ENCODE measurements at regions not wholly inside any gene's neighbourhood (a gene's known extent, or its start where the extent isn't known, plus 50 kb on each side); places are given as distances from the start of the nearest gene placed in this dataset.

- Histone ChIP-seq H3K79me2 (no peaks in the 10 kb centered on the region), H3K4me1 (ENCODE audit: insufficient read depth) (no peaks in the 10 kb centered on the region), H3K4me2 (no peak overlapping the region)
Measured at GRCh38 chr13:63614874-63615612, 2199.4 kb upstream of the PCDH20 start.

GRCh38 chr13:63607153-63607552, 2191.5 kb upstream of the PCDH20 start:
- no peaks in the 10 kb centered on the region for H3K27me3 ChIP-seq
- H4K20me1 ChIP-seq (ENCODE audit: insufficient read depth, poor library complexity, severe bottlenecking): no peaks in the 10 kb centered on the region
- no peak for DNase-seq (ENCODE audit: low spot score)
- no peak overlapping the region for H3K27ac ChIP-seq
- H3K4me3 ChIP-seq: no peak overlapping the region
- no peak overlapping the region for H3K4me2 ChIP-seq
- no peaks in the 10 kb centered on the region for H3K9me2 ChIP-seq (replicated peaks; ENCODE audit: insufficient read depth)
- no peaks in the 10 kb centered on the region for H3K9me3 ChIP-seq (ENCODE audit: low read depth)
- WGBS (ENCODE audit: low lambda C conversion rate, missing lambda C conversion rate): 96% methylated on average over 1 of the region's 1 CpG
- H3K4me1 ChIP-seq (ENCODE audit: insufficient read depth): no peaks in the 10 kb centered on the region
- H3K79me2 ChIP-seq: no peaks in the 10 kb centered on the region
- H3K36me3 ChIP-seq (replicated peaks; ENCODE audit: insufficient read depth, low read depth): no peaks in the 10 kb centered on the region
- TF ChIP-seq EZH2 (IDR thresholded peaks at IDR 0.05; ENCODE audit: borderline replicate concordance): no peak
- no peak overlapping the region for H2AFZ ChIP-seq

More at GRCh38 chr13:63614874-63615612, 2199.4 kb upstream of the PCDH20 start:
- TF ChIP-seq EZH2 (IDR thresholded peaks at IDR 0.05; ENCODE audit: borderline replicate concordance) (no peak), EZH2phosphoT487 (IDR thresholded peaks at IDR 0.05; ENCODE audit: low read depth, severe bottlenecking, unreplicated experiment) (no peak)
- TF ChIP-seq, protein P1, sequence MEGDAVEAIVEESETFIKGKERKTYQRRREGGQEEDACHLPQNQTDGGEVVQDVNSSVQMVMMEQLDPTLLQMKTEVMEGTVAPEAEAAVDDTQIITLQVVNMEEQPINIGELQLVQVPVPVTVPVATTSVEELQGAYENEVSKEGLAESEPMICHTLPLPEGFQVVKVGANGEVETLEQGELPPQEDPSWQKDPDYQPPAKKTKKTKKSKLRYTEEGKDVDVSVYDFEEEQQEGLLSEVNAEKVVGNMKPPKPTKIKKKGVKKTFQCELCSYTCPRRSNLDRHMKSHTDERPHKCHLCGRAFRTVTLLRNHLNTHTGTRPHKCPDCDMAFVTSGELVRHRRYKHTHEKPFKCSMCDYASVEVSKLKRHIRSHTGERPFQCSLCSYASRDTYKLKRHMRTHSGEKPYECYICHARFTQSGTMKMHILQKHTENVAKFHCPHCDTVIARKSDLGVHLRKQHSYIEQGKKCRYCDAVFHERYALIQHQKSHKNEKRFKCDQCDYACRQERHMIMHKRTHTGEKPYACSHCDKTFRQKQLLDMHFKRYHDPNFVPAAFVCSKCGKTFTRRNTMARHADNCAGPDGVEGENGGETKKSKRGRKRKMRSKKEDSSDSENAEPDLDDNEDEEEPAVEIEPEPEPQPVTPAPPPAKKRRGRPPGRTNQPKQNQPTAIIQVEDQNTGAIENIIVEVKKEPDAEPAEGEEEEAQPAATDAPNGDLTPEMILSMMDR (IDR thresholded peaks at IDR 0.05; ENCODE audit: poor library complexity): no peak
- H3K9me2 ChIP-seq (replicated peaks; ENCODE audit: insufficient read depth): no peaks in the 10 kb centered on the region
- H3K27me3 ChIP-seq: no peaks in the 10 kb centered on the region
- no peak overlapping the region for H3K27ac ChIP-seq
- H3K9me3 ChIP-seq (ENCODE audit: low read depth): no peaks in the 10 kb centered on the region
- DNase-seq (ENCODE audit: low spot score): no peak
- WGBS (ENCODE audit: low lambda C conversion rate, missing lambda C conversion rate): 63% methylated on average over 5 of the region's 5 CpGs
- H2AFZ ChIP-seq: no peak overlapping the region
- H3K4me3 ChIP-seq: no peak overlapping the region
- H4K20me1 ChIP-seq (ENCODE audit: insufficient read depth, poor library complexity, severe bottlenecking): no peaks in the 10 kb centered on the region
- H3K36me3 ChIP-seq (replicated peaks; ENCODE audit: insufficient read depth, low read depth): no peaks in the 10 kb centered on the region

DNA sequence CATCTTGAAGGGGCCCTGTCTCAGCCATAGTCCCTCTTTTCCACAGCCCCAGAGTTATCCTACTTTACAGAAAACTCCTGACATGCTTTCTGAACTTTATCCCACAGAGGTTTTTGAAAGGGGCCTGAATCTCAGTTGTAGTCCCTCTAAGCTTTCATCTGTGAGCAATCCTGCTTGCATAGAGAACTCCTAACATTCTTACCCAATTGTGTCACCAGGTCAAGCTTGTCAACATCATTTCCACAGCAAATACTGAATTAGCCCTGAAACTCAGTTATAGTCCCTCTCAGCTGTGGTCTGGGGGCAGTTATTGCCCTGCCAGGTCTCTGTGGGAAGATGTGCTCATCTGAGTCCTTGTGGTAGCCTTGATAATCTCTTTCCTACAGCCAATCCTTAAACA, 2190.3 kb upstream of the PCDH20 start:
- H3K9me3 ChIP-seq (ENCODE audit: low read depth): no peaks in the 10 kb centered on the region
- H3K4me3 ChIP-seq: no peak overlapping the region
- H3K9me2 ChIP-seq (replicated peaks; ENCODE audit: insufficient read depth): no peaks in the 10 kb centered on the region
- H3K4me1 ChIP-seq (ENCODE audit: insufficient read depth): no peaks in the 10 kb centered on the region
- H3K27me3 ChIP-seq: no peaks in the 10 kb centered on the region
- H3K79me2 ChIP-seq: no peaks in the 10 kb centered on the region
- H4K20me1 ChIP-seq (ENCODE audit: insufficient read depth, poor library complexity, severe bottlenecking): no peaks in the 10 kb centered on the region
- no peak for DNase-seq (ENCODE audit: low spot score)
- H3K36me3 ChIP-seq (replicated peaks; ENCODE audit: insufficient read depth, low read depth): no peaks in the 10 kb centered on the region
- H2AFZ ChIP-seq: no peak overlapping the region
- TF ChIP-seq, protein P1 (IDR thresholded peaks at IDR 0.05; ENCODE audit: poor library complexity): no peak
- TF ChIP-seq EZH2 (IDR thresholded peaks at IDR 0.05; ENCODE audit: borderline replicate concordance): no peak
- TF ChIP-seq EZH2phosphoT487 (IDR thresholded peaks at IDR 0.05; ENCODE audit: low read depth, severe bottlenecking, unreplicated experiment): no peak
- H3K4me2 ChIP-seq: no peak overlapping the region
- H3K27ac ChIP-seq: no peak overlapping the region

DNA sequence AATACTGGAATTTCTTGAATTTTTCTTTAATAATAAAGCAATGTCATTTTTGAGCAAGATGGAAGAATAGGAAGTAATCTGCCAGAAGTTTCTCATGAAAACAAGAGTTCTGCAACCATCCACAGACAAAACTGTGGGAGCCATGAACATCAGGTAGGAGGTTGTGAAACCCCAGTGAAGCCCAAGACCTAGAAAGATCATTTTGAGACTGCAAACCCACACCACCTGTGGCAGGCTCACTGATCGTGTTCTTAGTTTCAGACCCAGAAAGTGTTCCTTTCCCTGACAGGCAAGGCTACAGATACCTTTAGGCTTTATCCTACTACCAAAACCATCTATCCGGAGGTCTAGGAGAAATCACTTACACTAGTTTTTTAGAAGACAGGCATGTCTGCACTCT, 2189.8 kb upstream of the PCDH20 start:
- no peaks in the 10 kb centered on the region for H3K36me3 ChIP-seq (replicated peaks; ENCODE audit: insufficient read depth, low read depth)
- no peak overlapping the region for H3K27ac ChIP-seq
- H3K9me3 ChIP-seq (ENCODE audit: low read depth): no peaks in the 10 kb centered on the region
- H2AFZ ChIP-seq: no peak overlapping the region
- 95% methylated on average over 2 of the region's 2 CpGs for WGBS (ENCODE audit: low lambda C conversion rate, missing lambda C conversion rate)
- no peaks in the 10 kb centered on the region for H4K20me1 ChIP-seq (ENCODE audit: insufficient read depth, poor library complexity, severe bottlenecking)
- H3K4me2 ChIP-seq: no peak overlapping the region
- H3K27me3 ChIP-seq: no peaks in the 10 kb centered on the region
- no peaks in the 10 kb centered on the region for H3K4me1 ChIP-seq (ENCODE audit: insufficient read depth)
- H3K4me3 ChIP-seq: no peak overlapping the region
- DNase-seq (ENCODE audit: low spot score): no peak
- TF ChIP-seq EZH2phosphoT487 (IDR thresholded peaks at IDR 0.05; ENCODE audit: low read depth, severe bottlenecking, unreplicated experiment) (no peak), EZH2 (IDR thresholded peaks at IDR 0.05; ENCODE audit: borderline replicate concordance) (no peak)
- TF ChIP-seq, protein P1 (IDR thresholded peaks at IDR 0.05; ENCODE audit: poor library complexity): no peak
- H3K79me2 ChIP-seq: no peaks in the 10 kb centered on the region
- no peaks in the 10 kb centered on the region for H3K9me2 ChIP-seq (replicated peaks; ENCODE audit: insufficient read depth)

All from hepatocyte (in vitro differentiated cells).